HEK293T (cell line): ENCODE measurements at regions not wholly inside any gene's neighbourhood (a gene's known extent, or its start where the extent isn't known, plus 50 kb on each side); places are given as distances from the start of the nearest gene placed in this dataset.

Experiments
- BHLHE40 ChIP-seq: fragments of 450-650 bp; IDR thresholded peaks from 2 replicates; pipeline ENCODE4 v1.6.1; 2016; ENCODE audit warnings: mild to moderate bottlenecking, moderate library complexity, borderline replicate concordance
- HDGF ChIP-seq: fragments of 450-650 bp; IDR thresholded peaks from 2 replicates; pipeline ENCODE4 v1.6.1; 2017; ENCODE audit warnings: antibody characterized with exemption, borderline replicate concordance
- L3MBTL2 ChIP-seq: fragments of 450-650 bp; conservative IDR thresholded peaks from 2 replicates; pipeline ENCODE4 v1.6.1; 2016; ENCODE audit warnings: mild to moderate bottlenecking
- NFRKB ChIP-seq: fragments of 450-650 bp; IDR thresholded peaks from 2 replicates; pipeline ENCODE4 v1.6.1; 2016; ENCODE audit warnings: mild to moderate bottlenecking, moderate library complexity
- SUZ12 ChIP-seq: fragments of 450-650 bp; IDR thresholded peaks from 2 replicates; pipeline ENCODE4 v1.6.1; 2016; ENCODE audit warnings: mild to moderate bottlenecking

- TF ChIP-seq L3MBTL2: no peak
- TF ChIP-seq BHLHE40: no peak
- no peak for TF ChIP-seq SUZ12
- TF ChIP-seq NFRKB: no peak
- no peak for TF ChIP-seq HDGF
Observed at GRCh38 chr11:32008880-32009551, 81.9 kb upstream of the RCN1 start.
